Progenitor cell of endocrine pancreas (in vitro differentiated cells): ENCODE measurements at regions not wholly inside any gene's neighbourhood (a gene's known extent, or its start where the extent isn't known, plus 50 kb on each side); places are given as distances from the start of the nearest gene placed in this dataset.

Experiments used
- DNase-seq: peaks from one replicate; pipeline ENCODE4 v3.0.0; 2021; ENCODE audit warnings: low spot score; ENCODE audit not compliant: unreplicated experiment
- H3K27ac Mint-ChIP-seq: 2 replicates; pipeline ENCODE4 v1.8.0; 2021; ENCODE audit warnings: mild to moderate bottlenecking, moderate library complexity, mixed read lengths
- H3K27me3 Mint-ChIP-seq: 2 replicates; pipeline ENCODE4 v1.8.0; 2021; ENCODE audit warnings: mixed read lengths
- H3K36me3 Mint-ChIP-seq: 2 replicates; pipeline ENCODE4 v1.8.0; 2022; ENCODE audit warnings: mixed read lengths; ENCODE audit not compliant: insufficient read depth
- H3K4me1 Mint-ChIP-seq: 2 replicates; pipeline ENCODE4 v1.8.0; 2021; ENCODE audit warnings: low read depth, mixed read lengths
- H3K4me3 Mint-ChIP-seq: 2 replicates; pipeline ENCODE4 v1.8.0; 2021; ENCODE audit warnings: low read depth, mild to moderate bottlenecking, moderate library complexity, mixed read lengths
- H3K9me3 Mint-ChIP-seq: 2 replicates; pipeline ENCODE4 v1.8.0; 2021; ENCODE audit warnings: low read depth, mixed read lengths
- TF ChIP-seq, protein P1 (sequence below): fragments of 200-600 bp; sonication (generic); IDR thresholded peaks from one replicate; pipeline ENCODE4 v1.5.0; 2021; ENCODE audit warnings: antibody characterized with exemption, mild to moderate bottlenecking; ENCODE audit not compliant: unreplicated experiment

DNA sequence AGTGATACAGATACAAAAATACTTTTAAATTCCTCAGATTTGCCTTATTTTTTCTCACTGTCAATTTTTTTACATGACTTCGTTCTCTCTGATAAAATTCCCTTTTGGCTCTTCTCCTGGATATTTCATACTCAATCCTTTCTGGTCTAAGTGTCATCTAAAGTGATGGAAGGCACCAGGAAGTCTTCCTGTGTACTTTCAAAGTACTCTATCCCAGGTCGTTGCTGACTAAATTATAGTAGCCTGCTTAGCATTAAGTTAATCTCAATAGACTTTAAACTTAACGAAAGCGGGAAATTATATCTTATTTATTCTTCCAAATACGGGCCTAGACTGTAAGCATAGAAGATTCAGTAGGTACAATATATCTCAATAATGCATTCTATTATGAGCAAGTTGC is 67.8 kb downstream of the CASP12 start:
- H3K27me3 Mint-ChIP-seq: no peaks in the 10 kb centered on the region
- H3K9me3 Mint-ChIP-seq: no peaks in the 10 kb centered on the region
- TF ChIP-seq, protein P1, sequence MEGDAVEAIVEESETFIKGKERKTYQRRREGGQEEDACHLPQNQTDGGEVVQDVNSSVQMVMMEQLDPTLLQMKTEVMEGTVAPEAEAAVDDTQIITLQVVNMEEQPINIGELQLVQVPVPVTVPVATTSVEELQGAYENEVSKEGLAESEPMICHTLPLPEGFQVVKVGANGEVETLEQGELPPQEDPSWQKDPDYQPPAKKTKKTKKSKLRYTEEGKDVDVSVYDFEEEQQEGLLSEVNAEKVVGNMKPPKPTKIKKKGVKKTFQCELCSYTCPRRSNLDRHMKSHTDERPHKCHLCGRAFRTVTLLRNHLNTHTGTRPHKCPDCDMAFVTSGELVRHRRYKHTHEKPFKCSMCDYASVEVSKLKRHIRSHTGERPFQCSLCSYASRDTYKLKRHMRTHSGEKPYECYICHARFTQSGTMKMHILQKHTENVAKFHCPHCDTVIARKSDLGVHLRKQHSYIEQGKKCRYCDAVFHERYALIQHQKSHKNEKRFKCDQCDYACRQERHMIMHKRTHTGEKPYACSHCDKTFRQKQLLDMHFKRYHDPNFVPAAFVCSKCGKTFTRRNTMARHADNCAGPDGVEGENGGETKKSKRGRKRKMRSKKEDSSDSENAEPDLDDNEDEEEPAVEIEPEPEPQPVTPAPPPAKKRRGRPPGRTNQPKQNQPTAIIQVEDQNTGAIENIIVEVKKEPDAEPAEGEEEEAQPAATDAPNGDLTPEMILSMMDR: no peak
- no peak overlapping the region for H3K27ac Mint-ChIP-seq
- H3K36me3 Mint-ChIP-seq: no peaks in the 10 kb centered on the region
- H3K4me3 Mint-ChIP-seq: no peak overlapping the region
- H3K4me1 Mint-ChIP-seq: no peaks in the 10 kb centered on the region
- no peak for DNase-seq

DNA sequence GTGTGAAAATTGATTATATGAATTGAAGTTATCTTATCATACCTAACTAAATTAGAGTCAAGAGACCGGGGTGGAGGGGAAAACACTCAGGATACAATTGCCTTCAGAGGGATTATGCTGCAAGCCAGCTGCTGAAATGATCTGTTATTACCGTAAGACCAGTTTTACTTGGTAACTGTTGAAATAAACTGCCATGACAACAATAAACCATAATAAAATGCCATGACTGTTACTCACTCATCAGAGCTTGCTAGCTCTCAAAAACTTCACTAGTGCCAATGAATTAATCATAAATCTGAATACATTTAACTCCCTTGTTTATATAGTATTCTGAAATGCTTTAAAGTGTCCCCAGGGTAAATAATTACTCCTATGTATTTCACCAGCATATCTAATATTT is 68.2 kb downstream of the CASP12 start:
- no peaks in the 10 kb centered on the region for H3K4me1 Mint-ChIP-seq
- H3K9me3 Mint-ChIP-seq: no peaks in the 10 kb centered on the region
- TF ChIP-seq, protein P1: no peak
- H3K27me3 Mint-ChIP-seq: no peaks in the 10 kb centered on the region
- H3K36me3 Mint-ChIP-seq: no peaks in the 10 kb centered on the region
- H3K4me3 Mint-ChIP-seq: no peak overlapping the region
- DNase-seq: no peak
- H3K27ac Mint-ChIP-seq: no peak overlapping the region

- H3K9me3 Mint-ChIP-seq: no peaks in the 10 kb centered on the region
- H3K36me3 Mint-ChIP-seq: no peaks in the 10 kb centered on the region
- no peaks in the 10 kb centered on the region for H3K4me1 Mint-ChIP-seq
- TF ChIP-seq, protein P1: no peak
- H3K4me3 Mint-ChIP-seq: no peak overlapping the region
- no peak overlapping the region for H3K27ac Mint-ChIP-seq
- H3K27me3 Mint-ChIP-seq: no peaks in the 10 kb centered on the region
- no peak for DNase-seq
These were observed 71.5 kb downstream of the CASP12 start for GRCh38 chr11:104826772-104827171.

DNA sequence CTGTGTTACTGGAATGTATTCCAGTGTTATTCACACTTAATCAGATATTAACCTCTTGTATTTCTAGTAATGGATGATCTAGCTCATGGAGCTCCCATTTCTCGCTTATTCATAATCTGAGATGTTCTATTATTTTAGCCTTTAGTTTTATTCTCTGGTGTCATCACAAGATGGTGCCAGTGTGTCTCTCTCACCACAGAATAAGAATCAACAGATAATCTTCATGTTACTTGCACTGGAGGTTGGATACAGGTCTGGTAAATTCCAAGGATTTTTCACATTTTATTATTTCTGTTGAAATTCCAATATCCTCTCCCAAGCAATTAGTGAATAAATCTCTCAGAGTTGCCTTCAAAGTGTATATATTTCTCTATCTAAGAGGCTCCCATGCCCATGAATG is 74.6 kb downstream of the CASP12 start:
- Mint-ChIP-seq H3K4me3 (no peak overlapping the region), H3K27me3 (no peaks in the 10 kb centered on the region), H3K36me3 (no peaks in the 10 kb centered on the region), H3K9me3 (no peaks in the 10 kb centered on the region), H3K4me1 (peaks cover 3% of the 10 kb centered on the region), H3K27ac (no peak overlapping the region)
- TF ChIP-seq, protein P1: no peak
- no peak for DNase-seq

- Mint-ChIP-seq H3K4me3 (no peak overlapping the region), H3K36me3 (no peaks in the 10 kb centered on the region), H3K27ac (no peak overlapping the region), H3K4me1 (peaks cover 3% of the 10 kb centered on the region), H3K9me3 (no peaks in the 10 kb centered on the region), H3K27me3 (no peaks in the 10 kb centered on the region)
- no peak for DNase-seq
- TF ChIP-seq, protein P1: no peak
These were observed 77.8 kb downstream of the CASP12 start for GRCh38 chr11:104820431-104820830.
